Esophagus squamous epithelium (tissue), 4 donors: ENCODE measurements at regions not wholly inside any gene's neighbourhood (a gene's known extent, or its start where the extent isn't known, plus 50 kb on each side); places are given as distances from the start of the nearest gene placed in this dataset.

Experiments used
- POLR2A ChIP-seq, 4 donors: fragments of 450-650 bp; IDR thresholded peaks; one replicate each; pipeline ENCODE4 v1.6.1; 2017; ENCODE audit warnings: antibody characterized with exemption in 4 of 4, mild to moderate bottlenecking in 4 of 4, moderate library complexity in 3 of 4
- TF ChIP-seq, protein P1 (sequence below), 6 experiments: fragments of 450-650 bp in 4 of 6; fragments of 200-600 bp in 2 of 6; sonication (generic) in 2 of 6; IDR thresholded peaks; one replicate each; pipeline ENCODE4 v1.5.1; 2016 to 2019; ENCODE audit warnings: antibody characterized with exemption in 6 of 6, mild to moderate bottlenecking in 4 of 6, moderate library complexity in 4 of 6

DNA sequence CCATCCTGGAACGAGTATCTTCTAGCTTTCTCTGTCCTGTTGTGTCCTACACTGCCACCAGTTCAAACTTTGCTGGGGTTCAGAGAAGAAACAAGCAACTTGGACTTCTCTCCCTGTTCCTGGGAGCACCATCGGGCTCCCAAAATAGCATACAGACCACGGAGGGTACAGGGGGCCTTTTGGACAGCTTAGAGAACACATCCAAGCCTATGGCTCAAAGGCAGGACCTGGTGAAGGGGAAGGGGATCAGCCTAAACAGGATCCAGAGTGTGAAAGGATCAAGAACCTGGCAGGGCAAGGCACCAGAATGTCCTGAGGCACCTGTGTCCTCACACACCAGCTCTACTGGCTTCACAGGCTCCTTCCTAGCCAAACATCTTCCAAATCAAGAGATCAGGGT, 1336.5 kb downstream of the UQCRFS1 start:
- TF ChIP-seq, protein P1, sequence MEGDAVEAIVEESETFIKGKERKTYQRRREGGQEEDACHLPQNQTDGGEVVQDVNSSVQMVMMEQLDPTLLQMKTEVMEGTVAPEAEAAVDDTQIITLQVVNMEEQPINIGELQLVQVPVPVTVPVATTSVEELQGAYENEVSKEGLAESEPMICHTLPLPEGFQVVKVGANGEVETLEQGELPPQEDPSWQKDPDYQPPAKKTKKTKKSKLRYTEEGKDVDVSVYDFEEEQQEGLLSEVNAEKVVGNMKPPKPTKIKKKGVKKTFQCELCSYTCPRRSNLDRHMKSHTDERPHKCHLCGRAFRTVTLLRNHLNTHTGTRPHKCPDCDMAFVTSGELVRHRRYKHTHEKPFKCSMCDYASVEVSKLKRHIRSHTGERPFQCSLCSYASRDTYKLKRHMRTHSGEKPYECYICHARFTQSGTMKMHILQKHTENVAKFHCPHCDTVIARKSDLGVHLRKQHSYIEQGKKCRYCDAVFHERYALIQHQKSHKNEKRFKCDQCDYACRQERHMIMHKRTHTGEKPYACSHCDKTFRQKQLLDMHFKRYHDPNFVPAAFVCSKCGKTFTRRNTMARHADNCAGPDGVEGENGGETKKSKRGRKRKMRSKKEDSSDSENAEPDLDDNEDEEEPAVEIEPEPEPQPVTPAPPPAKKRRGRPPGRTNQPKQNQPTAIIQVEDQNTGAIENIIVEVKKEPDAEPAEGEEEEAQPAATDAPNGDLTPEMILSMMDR (IDR thresholded peaks at IDR 0.05) = no peak
- no peak for TF ChIP-seq POLR2A (IDR thresholded peaks at IDR 0.05)
